ENCODE measurements at regions not wholly inside any gene's neighbourhood (a gene's known extent, or its start where the extent isn't known, plus 50 kb on each side); places are given as distances from the start of the nearest gene placed in this dataset.

GRCh38 chr22:47448231-47449223 is 686.1 kb downstream of the TBC1D22A start:
- no peak overlapping the region for H3K4me3 ChIP-seq (ENCODE audit: low read depth, low read length)
- ChIA-PET POLR2A (no interaction called here), CTCF (no interaction called here)
- H3K27ac ChIP-seq (ENCODE audit: extremely low read depth, low read depth, low read length), result no peak overlapping the region
- no peaks in the 10 kb centered on the region for H3K36me3 ChIP-seq (ENCODE audit: control insufficient read depth in 2 of 2, insufficient read depth in 1 of 2, low read length in 2 of 2)
- no peaks in the 10 kb centered on the region for H3K9me3 ChIP-seq (ENCODE audit: control insufficient read depth, insufficient read depth, low read depth, low read length)
- H3K4me1 ChIP-seq (ENCODE audit: control insufficient read depth, insufficient read depth, low read length), result no peaks in the 10 kb centered on the region
- TF ChIP-seq ZBTB10 (tag by site-specific recombination; IDR thresholded peaks at IDR 0.05) (no peak), ZBTB7A (tag by site-specific recombination; IDR thresholded peaks at IDR 0.05; ENCODE audit: low read depth) (no peak), RBAK (tag by site-specific recombination; IDR thresholded peaks at IDR 0.05) (no peak), ZNF843 (tag by site-specific recombination; IDR thresholded peaks at IDR 0.05) (no peak), ZNF311 (tag by site-specific recombination; IDR thresholded peaks at IDR 0.05; ENCODE audit: borderline replicate concordance) (no peak), ZNF146 (tag by site-specific recombination; IDR thresholded peaks at IDR 0.05) (no peak), PATZ1 (tag by site-specific recombination; IDR thresholded peaks at IDR 0.05) (no peak), ZNF747 (tag by site-specific recombination; IDR thresholded peaks at IDR 0.05) (no peak), MYNN (tag by site-specific recombination; IDR thresholded peaks at IDR 0.05; ENCODE audit: borderline replicate concordance) (no peak), ZNF2 (tag by site-specific recombination; IDR thresholded peaks at IDR 0.05) (no peak), ZNF155 (tag by site-specific recombination; IDR thresholded peaks at IDR 0.05) (no peak), ZNF664 (tag by site-specific recombination; IDR thresholded peaks at IDR 0.05) (no peak), MZF1 (tag by site-specific recombination; IDR thresholded peaks at IDR 0.05; ENCODE audit: borderline replicate concordance) (no peak), ZNF510 (tag by site-specific recombination; IDR thresholded peaks at IDR 0.05; ENCODE audit: insufficient replicate concordance) (no peak), ZNF426 (tag by site-specific recombination; IDR thresholded peaks at IDR 0.05) (no peak), ZNF433 (tag by site-specific recombination; IDR thresholded peaks at IDR 0.05; ENCODE audit: low read depth) (no peak)

GRCh38 chr22:47446821-47447810 is 684.7 kb downstream of the TBC1D22A start:
- Histone ChIP-seq H3K4me1 (ENCODE audit: control insufficient read depth, insufficient read depth, low read length) (no peaks in the 10 kb centered on the region), H3K9me3 (ENCODE audit: control insufficient read depth, insufficient read depth, low read depth, low read length) (no peaks in the 10 kb centered on the region)
- no peak for TF ChIP-seq SP7 (tag by site-specific recombination; IDR thresholded peaks at IDR 0.05)

More at GRCh38 chr22:47446821-47447810, 684.7 kb downstream of the TBC1D22A start:
- no peak overlapping the region for H3K4me3 ChIP-seq (ENCODE audit: low read depth, low read length)
- POLR2A ChIA-PET, result no interaction called here
- CTCF ChIA-PET, result no interaction called here
- no peak overlapping the region for H3K27ac ChIP-seq (ENCODE audit: extremely low read depth, low read depth, low read length)
- H3K36me3 ChIP-seq (ENCODE audit: control insufficient read depth in 2 of 2, insufficient read depth in 1 of 2, low read length in 2 of 2), result no peaks in the 10 kb centered on the region
